Ovary (tissue), 7 donors: ENCODE measurements at regions not wholly inside any gene's neighbourhood (a gene's known extent, or its start where the extent isn't known, plus 50 kb on each side); places are given as distances from the start of the nearest gene placed in this dataset.

Source experiments
- DNase-seq, 5 donors: peaks; one replicate each; pipeline ENCODE4 v3.0.0-alpha.2; 2019 to 2020
- H3K27ac ChIP-seq, 2 donors: fragments of 200-600 bp; one replicate each; pipeline versions ENCODE4 v1.5.1 to v1.8.0; 2019 to 2022
- H3K27me3 ChIP-seq: fragments of 200-600 bp; one replicate; pipeline ENCODE4 v1.8.0; 2022
- H3K36me3 ChIP-seq: fragments of 200-600 bp; sonication (generic); one replicate; pipeline ENCODE4 v1.5.1; 2019
- H3K4me1 ChIP-seq: one replicate; pipeline ENCODE4 v1.8.1; 2013; ENCODE audit warnings: mild to moderate bottlenecking, moderate library complexity; ENCODE audit not compliant: insufficient read depth
- H3K4me3 ChIP-seq: fragments of 200-600 bp; sonication (generic); one replicate; pipeline ENCODE4 v1.5.1; 2017
- H3K9me3 ChIP-seq, 2 donors: fragments of 200-600 bp in 1 of 2; sonication (generic) in 1 of 2; one replicate each; pipeline versions ENCODE4 v1.5.1 to v1.8.1; 2013 to 2019; ENCODE audit warnings: mild to moderate bottlenecking in 1 of 2, moderate library complexity in 1 of 2
- CTCF ChIP-seq, 3 donors: fragments of 450-650 bp in 2 of 3; fragments of 200-600 bp in 1 of 3; IDR thresholded peaks; one replicate each; pipeline versions ENCODE4 v1.5.1 to v1.8.0; 2016 to 2022; ENCODE audit warnings: antibody characterized with exemption in 3 of 3, mild to moderate bottlenecking in 1 of 3
- EP300 ChIP-seq: sonication (generic); formaldehyde crosslinking; IDR thresholded peaks from one replicate; pipeline ENCODE4 v1.6.1; 2017; ENCODE audit warnings: antibody characterized with exemption
- POLR2A ChIP-seq: fragments of 450-650 bp; IDR thresholded peaks from one replicate; pipeline ENCODE4 v1.6.1; 2017; ENCODE audit warnings: antibody characterized with exemption, mild to moderate bottlenecking, moderate library complexity
- WGBS, 3 donors: extraction: QIAGEN DNeasy Blood & Tissue Kit in 1 of 3; methylation state at CpG; one replicate each; pipeline versions ENCODE4 v1.1.5 to v1.1.7; 2013 to 2017; 5-methylcytosine and 5-hydroxymethylcytosine counted together
- intact Hi-C, 4 donors: fragments of 100-400 bp; cut with DNase I; formaldehyde crosslinking; loops; one replicate each; pipeline versions ENCODE4 v1.11.0 to v1.15.1; 2022 to 2023
- donor health status: DM: no; HTN: no; CAD: no; lungs with moderate emphysema.
- donor health status: DM: no; HTN: no; CAD: no.
- donor health status: Bipolar disorder and iron deficiency.
- donor health status: DM: no; HTN: no; CAD: no.
- donor health status: DM: yes; HTN: yes; CAD: no.

- H3K4me3 ChIP-seq: no peak overlapping the region
- H3K27me3 ChIP-seq: no peaks in the 10 kb centered on the region
- no peaks in the 10 kb centered on the region for H3K36me3 ChIP-seq
- DNase-seq: no peak
- no peaks in the 10 kb centered on the region for H3K4me1 ChIP-seq
- intact Hi-C loops: no loop called here
- H3K9me3 ChIP-seq: no peaks in the 10 kb centered on the region
- 47 to 52% (median 49%) methylated on average over 2 of the region's 2 CpGs for WGBS, 3 donors
- TF ChIP-seq CTCF (IDR thresholded peaks at IDR 0.05): no peak
- TF ChIP-seq EP300: no peak
- TF ChIP-seq POLR2A: no peak
- no peak overlapping the region for H3K27ac ChIP-seq
Observed at GRCh38 chr9:118336943-118337330, 632.7 kb downstream of the TLR4 start.

GRCh38 chr9:118360036-118360435 is 655.8 kb downstream of the TLR4 start:
- TF ChIP-seq POLR2A (no peak), EP300 (no peak), CTCF (IDR thresholded peaks at IDR 0.05) (no peak)
- 89 to 91% (median 90%) methylated on average over 4 of the region's 4 CpGs for WGBS, 3 donors
- Histone ChIP-seq H3K4me1 (no peaks in the 10 kb centered on the region), H3K27me3 (no peaks in the 10 kb centered on the region), H3K9me3 (no peaks in the 10 kb centered on the region), H3K36me3 (no peaks in the 10 kb centered on the region), H3K27ac (no peak overlapping the region), H3K4me3 (no peak overlapping the region)
- intact Hi-C loops: no loop called here
- no peak for DNase-seq

- 60 to 69% (median 61%) methylated on average over 1 of the region's 1 CpG for WGBS, 3 donors
- intact Hi-C loops: no loop called here
- Histone ChIP-seq H3K4me1 (no peaks in the 10 kb centered on the region), H3K9me3 (no peaks in the 10 kb centered on the region), H3K27me3 (no peaks in the 10 kb centered on the region), H3K4me3 (no peak overlapping the region), H3K36me3 (no peaks in the 10 kb centered on the region), H3K27ac (no peak overlapping the region)
- no peak for TF ChIP-seq EP300
- DNase-seq: no peak
Observed at GRCh38 chr9:118362123-118362522, 657.9 kb downstream of the TLR4 start.

GRCh38 chr9:118362596-118362995 is 658.4 kb downstream of the TLR4 start:
- no peaks in the 10 kb centered on the region for H3K27me3 ChIP-seq
- H3K36me3 ChIP-seq: no peaks in the 10 kb centered on the region
- intact Hi-C loops: no loop called here
- no peaks in the 10 kb centered on the region for H3K4me1 ChIP-seq
- H3K4me3 ChIP-seq: no peak overlapping the region
- DNase-seq: no peak
- no peak overlapping the region for H3K27ac ChIP-seq
- H3K9me3 ChIP-seq: no peaks in the 10 kb centered on the region
- 72 to 77% (median 74%) methylated on average over 3 of the region's 3 CpGs for WGBS, 3 donors
- no peak for TF ChIP-seq CTCF (IDR thresholded peaks at IDR 0.05)
- no peak for TF ChIP-seq EP300
- TF ChIP-seq POLR2A: no peak

- H3K9me3 ChIP-seq: no peaks in the 10 kb centered on the region
- no peaks in the 10 kb centered on the region for H3K27me3 ChIP-seq
- no peak for TF ChIP-seq EP300
- TF ChIP-seq POLR2A: no peak
- TF ChIP-seq CTCF (IDR thresholded peaks at IDR 0.05): no peak
- no peaks in the 10 kb centered on the region for H3K4me1 ChIP-seq
- intact Hi-C loops: no loop called here
- H3K4me3 ChIP-seq: no peak overlapping the region
- H3K27ac ChIP-seq: no peak overlapping the region
- H3K36me3 ChIP-seq: no peaks in the 10 kb centered on the region
- no peak for DNase-seq
- WGBS, 3 donors: 81 to 89% (median 82%) methylated on average over 7 of the region's 7 CpGs
Observed at GRCh38 chr9:118364266-118365106, 660.3 kb downstream of the TLR4 start.
